ENCODE measurements at regions not wholly inside any gene's neighbourhood (a gene's known extent, or its start where the extent isn't known, plus 50 kb on each side); places are given as distances from the start of the nearest gene placed in this dataset.
A peak's percentile ranks its signal among the peaks of the same experiment; 100 is the strongest.

- no peak overlapping the region for H3K4me3 ChIP-seq (replicated peaks in 1 of 2; ENCODE audit: low read depth in 2 of 2, low read length in 2 of 2)
- no peak for TF ChIP-seq CTCF (IDR thresholded peaks at IDR 0.05; ENCODE audit: low read depth, low read length)
- DNase-seq (ENCODE audit: low read depth in 2 of 2), result no peak
Measured at GRCh38 chr1:110768605-110769004, 93.9 kb upstream of the KCNA3 start.

GRCh38 chr1:110766336-110766647 lies 91.6 kb upstream of the KCNA3 start:
- TF ChIP-seq CTCF (IDR thresholded peaks at IDR 0.05; ENCODE audit: low read depth, low read length), result no peak
- no peak for DNase-seq (ENCODE audit: low read depth in 2 of 2)
- no peak overlapping the region for H3K4me3 ChIP-seq (replicated peaks in 1 of 2; ENCODE audit: low read depth in 2 of 2, low read length in 2 of 2)

GRCh38 chr1:110765640-110766335 lies 91.0 kb upstream of the KCNA3 start:
- no peak overlapping the region for H3K4me3 ChIP-seq (replicated peaks in 1 of 2; ENCODE audit: low read depth in 2 of 2, low read length in 2 of 2)
- DNase-seq (ENCODE audit: low read depth in 2 of 2), result peak; percentile 63 to 67
- TF ChIP-seq CTCF (IDR thresholded peaks at IDR 0.05; ENCODE audit: low read depth, low read length), result peak; percentile 80

- no peak for TF ChIP-seq CTCF (IDR thresholded peaks at IDR 0.05; ENCODE audit: low read depth, low read length)
- DNase-seq (ENCODE audit: low read depth in 2 of 2), result no peak
Measured at GRCh38 chr1:110763149-110763548, 88.4 kb upstream of the KCNA3 start.

GRCh38 chr1:110760321-110760720 lies 85.6 kb upstream of the KCNA3 start:
- no peak for DNase-seq (ENCODE audit: low read depth in 2 of 2)
- TF ChIP-seq CTCF (IDR thresholded peaks at IDR 0.05; ENCODE audit: low read depth, low read length), result no peak

More at GRCh38 chr1:110763149-110763548, 88.4 kb upstream of the KCNA3 start:
- no peak overlapping the region for H3K4me3 ChIP-seq (replicated peaks in 1 of 2; ENCODE audit: low read depth in 2 of 2, low read length in 2 of 2)

GRCh38 chr1:110756506-110756905 lies 81.8 kb upstream of the KCNA3 start:
- no peak for DNase-seq (ENCODE audit: low read depth in 2 of 2)
- H3K4me3 ChIP-seq (replicated peaks in 1 of 2; ENCODE audit: low read depth in 2 of 2, low read length in 2 of 2), result no peak overlapping the region
- TF ChIP-seq CTCF (IDR thresholded peaks at IDR 0.05; ENCODE audit: low read depth, low read length), result no peak

More at GRCh38 chr1:110760321-110760720, 85.6 kb upstream of the KCNA3 start:
- no peak overlapping the region for H3K4me3 ChIP-seq (replicated peaks in 1 of 2; ENCODE audit: low read depth in 2 of 2, low read length in 2 of 2)

All from cardiac fibroblast (primary cell).